NCI-H1048 (cell line): ENCODE measurements at regions not wholly inside any gene's neighbourhood (a gene's known extent, or its start where the extent isn't known, plus 50 kb on each side); places are given as distances from the start of the nearest gene placed in this dataset.

Experiments used
- DNase-seq: peaks from one replicate; lab custom pipeline; 2025; lab: John Stamatoyannopoulos, UW

- DNase-seq, result no peak
Observed at GRCh38 chr4:107247738-107248137, 211.6 kb upstream of the DKK2 start.

GRCh38 chr4:107246761-107247160, 210.6 kb upstream of the DKK2 start:
- DNase-seq, result no peak

- no peak for DNase-seq
Observed at GRCh38 chr4:107243141-107243781, 207.1 kb upstream of the DKK2 start.

GRCh38 chr4:107220976-107221375, 184.9 kb upstream of the DKK2 start:
- DNase-seq, result no peak

GRCh38 chr4:107219681-107220080, 183.6 kb upstream of the DKK2 start:
- DNase-seq, result no peak

GRCh38 chr4:107216379-107216778, 180.3 kb upstream of the DKK2 start:
- no peak for DNase-seq

GRCh38 chr4:107215222-107215621, 179.1 kb upstream of the DKK2 start:
- DNase-seq, result no peak

- no peak for DNase-seq
Observed at GRCh38 chr4:107213880-107214279, 177.8 kb upstream of the DKK2 start.

- DNase-seq, result no peak
Observed at GRCh38 chr4:107213410-107213809, 177.3 kb upstream of the DKK2 start.

GRCh38 chr4:107212565-107212964, 176.5 kb upstream of the DKK2 start:
- DNase-seq, result no peak

GRCh38 chr4:107210450-107211239, 174.5 kb upstream of the DKK2 start:
- DNase-seq, result no peak

- DNase-seq, result no peak
Observed at GRCh38 chr4:107203733-107204132, 167.6 kb upstream of the DKK2 start.

- no peak for DNase-seq
Observed at GRCh38 chr4:107202744-107203143, 166.6 kb upstream of the DKK2 start.

GRCh38 chr4:107197121-107197520, 161.0 kb upstream of the DKK2 start:
- no peak for DNase-seq

GRCh38 chr4:107196312-107196711, 160.2 kb upstream of the DKK2 start:
- DNase-seq, result no peak

GRCh38 chr4:107194005-107194404, 157.9 kb upstream of the DKK2 start:
- DNase-seq, result no peak

- no peak for DNase-seq
Observed at GRCh38 chr4:107192601-107193000, 156.5 kb upstream of the DKK2 start.

GRCh38 chr4:107187091-107187490, 151.0 kb upstream of the DKK2 start:
- no peak for DNase-seq

GRCh38 chr4:107183155-107183774, 147.2 kb upstream of the DKK2 start:
- no peak for DNase-seq

GRCh38 chr4:107182347-107182746, 146.2 kb upstream of the DKK2 start:
- no peak for DNase-seq

- no peak for DNase-seq
Observed at GRCh38 chr4:107166873-107167450, 130.8 kb upstream of the DKK2 start.

- DNase-seq, result no peak
Observed at GRCh38 chr4:107166181-107166580, 130.1 kb upstream of the DKK2 start.

- no peak for DNase-seq
Observed at GRCh38 chr4:107164962-107165475, 128.9 kb upstream of the DKK2 start.
